Endothelial cell (in vitro differentiated cells): ENCODE measurements at regions not wholly inside any gene's neighbourhood (a gene's known extent, or its start where the extent isn't known, plus 50 kb on each side); places are given as distances from the start of the nearest gene placed in this dataset.

ENCODE experiments used
- DNase-seq: peaks from one replicate; pipeline ENCODE4 v3.0.0; 2021; ENCODE audit warnings: low spot score
- H3K27ac Mint-ChIP-seq: one replicate; pipeline ENCODE4 v1.8.0; 2021; ENCODE audit warnings: mixed read lengths, inconsistent platforms; ENCODE audit not compliant: unreplicated experiment
- H3K27me3 Mint-ChIP-seq: one replicate; pipeline ENCODE4 v1.8.0; 2021; ENCODE audit warnings: mild to moderate bottlenecking, moderate library complexity, mixed read lengths, inconsistent platforms; ENCODE audit not compliant: unreplicated experiment
- H3K36me3 Mint-ChIP-seq: one replicate; pipeline ENCODE4 v1.8.0; 2021; ENCODE audit warnings: mild to moderate bottlenecking, low read depth, mixed read lengths, inconsistent platforms; ENCODE audit not compliant: unreplicated experiment
- H3K4me1 Mint-ChIP-seq: one replicate; pipeline ENCODE4 v1.8.0; 2021; ENCODE audit warnings: mild to moderate bottlenecking, mixed read lengths, inconsistent platforms; ENCODE audit not compliant: unreplicated experiment
- H3K4me3 Mint-ChIP-seq: one replicate; pipeline ENCODE4 v1.8.0; 2021; ENCODE audit warnings: mild to moderate bottlenecking, mixed read lengths, inconsistent platforms; ENCODE audit not compliant: unreplicated experiment
- H3K9me3 Mint-ChIP-seq: one replicate; pipeline ENCODE4 v1.8.0; 2021; ENCODE audit warnings: mixed read lengths, inconsistent platforms; ENCODE audit not compliant: unreplicated experiment
- CTCF ChIP-seq: fragments of 200-600 bp; sonication (generic); IDR thresholded peaks from one replicate; pipeline ENCODE4 v1.5.0; 2021; ENCODE audit warnings: antibody characterized with exemption; ENCODE audit not compliant: unreplicated experiment

- Mint-ChIP-seq H3K27me3 (no peaks in the 10 kb centered on the region), H3K27ac (no peak overlapping the region), H3K4me3 (no peak overlapping the region), H3K36me3 (no peaks in the 10 kb centered on the region), H3K9me3 (no peaks in the 10 kb centered on the region), H3K4me1 (no peaks in the 10 kb centered on the region)
- no peak for DNase-seq
- no peak for TF ChIP-seq CTCF
These were observed 224.0 kb downstream of the GAS1 start for GRCh38 chr9:86723346-86723745.

GRCh38 chr9:86722706-86723075, 224.6 kb downstream of the GAS1 start:
- no peak for DNase-seq
- Mint-ChIP-seq H3K27ac (no peak overlapping the region), H3K4me1 (no peaks in the 10 kb centered on the region), H3K9me3 (no peaks in the 10 kb centered on the region), H3K27me3 (no peaks in the 10 kb centered on the region), H3K4me3 (no peak overlapping the region), H3K36me3 (no peaks in the 10 kb centered on the region)
- no peak for TF ChIP-seq CTCF

GRCh38 chr9:86721843-86722705, 225.2 kb downstream of the GAS1 start:
- TF ChIP-seq CTCF: no peak
- Mint-ChIP-seq H3K27me3 (no peaks in the 10 kb centered on the region), H3K9me3 (no peaks in the 10 kb centered on the region), H3K27ac (no peak overlapping the region), H3K4me1 (no peaks in the 10 kb centered on the region), H3K36me3 (no peaks in the 10 kb centered on the region), H3K4me3 (no peak overlapping the region)
- no peak for DNase-seq

GRCh38 chr9:86721226-86721781, 226.0 kb downstream of the GAS1 start:
- no peak for TF ChIP-seq CTCF
- H3K36me3 Mint-ChIP-seq: no peaks in the 10 kb centered on the region
- no peaks in the 10 kb centered on the region for H3K4me1 Mint-ChIP-seq
- H3K9me3 Mint-ChIP-seq: no peaks in the 10 kb centered on the region
- H3K4me3 Mint-ChIP-seq: no peak overlapping the region
- no peak overlapping the region for H3K27ac Mint-ChIP-seq
- no peaks in the 10 kb centered on the region for H3K27me3 Mint-ChIP-seq
- no peak for DNase-seq

- Mint-ChIP-seq H3K27ac (no peak overlapping the region), H3K36me3 (no peaks in the 10 kb centered on the region)
- no peak for TF ChIP-seq CTCF
These were observed 226.6 kb downstream of the GAS1 start for GRCh38 chr9:86720639-86721225.

More at GRCh38 chr9:86720639-86721225, 226.6 kb downstream of the GAS1 start:
- Mint-ChIP-seq H3K4me3 (no peak overlapping the region), H3K27me3 (no peaks in the 10 kb centered on the region), H3K9me3 (no peaks in the 10 kb centered on the region), H3K4me1 (no peaks in the 10 kb centered on the region)
- no peak for DNase-seq
